HepG2 (cell line): ENCODE measurements at regions not wholly inside any gene's neighbourhood (a gene's known extent, or its start where the extent isn't known, plus 50 kb on each side); places are given as distances from the start of the nearest gene placed in this dataset.

Source experiments
- ATAC-seq: fragments of 200-7000 bp; cut with Tn5 transposase; 3 replicates; pipeline ENCODE4 v1.9.1; 2020; ENCODE audit warnings: mild to moderate bottlenecking, moderate library complexity
- BruUV-seq: library from RNA; stranded (reverse); fragments of 400-500 nt; replicated peaks from 2 replicates; lab custom pipeline; 2021; lab: Mats Ljungman, UMichigan
- CTCF ChIA-PET: fragments of 300-600 bp; formaldehyde crosslinking; extraction: SDS; loops from one replicate; lab custom pipeline; 2021; ENCODE audit warnings: low total read pairs, inconsistent platforms, low intra/inter-chr PET ratio; lab: Yijun Ruan, JAX
- POLR2A ChIA-PET: fragments of 350-600 bp; sonication (Branson Sonifier 250); formaldehyde crosslinking; loops from one replicate; lab custom pipeline; 2020; ENCODE audit warnings: antibody characterized with exemption, inconsistent platforms; lab: Yijun Ruan, JAX
- DNase-seq: peaks from one replicate; pipeline ENCODE4 v3.0.0-alpha.2; 2015; ENCODE audit warnings: low spot score
- FAIRE-seq: peaks from 3 replicates; lab custom pipeline; 2011; peaks lifted over from hg19 to GRCh38; lab: Jason Lieb, UNC
- H2AFZ ChIP-seq: one replicate; pipeline ENCODE4 v1.6.1; 2011; ENCODE audit warnings: low read length, inconsistent platforms
- H3K27ac ChIP-seq: fragments of 300-600 bp; 3 replicates; pipeline ENCODE4 v1.8.0; 2011; ENCODE audit warnings: mixed run types, mild to moderate bottlenecking, mixed read lengths, low read length, inconsistent platforms; ENCODE audit not compliant: insufficient read depth; ENCODE audit errors: extremely low read length
- H3K27me3 ChIP-seq, 2 experiments: fragments of 200-600 bp in 1 of 2; 2 replicates in 1 of 2; 3 replicates in 1 of 2; pipeline versions ENCODE4 v1.6.0 to v1.8.0; 2011; ENCODE audit warnings: low read length in 2 of 2, mild to moderate bottlenecking in 2 of 2, moderate library complexity in 2 of 2, inconsistent platforms in 1 of 2; ENCODE audit not compliant: insufficient read depth in 2 of 2, control insufficient read depth in 1 of 2
- H3K36me3 ChIP-seq, 2 experiments: fragments of 200-600 bp in 1 of 2; replicated peaks in 1 of 2; 2 replicates in 1 of 2; 3 replicates in 1 of 2; pipeline versions ENCODE4 v1.5.1 to v1.8.0; 2011; ENCODE audit warnings: low read length in 2 of 2, inconsistent platforms in 1 of 2; ENCODE audit not compliant: insufficient read depth in 2 of 2, control insufficient read depth in 1 of 2
- H3K4me1 ChIP-seq: 2 replicates; pipeline ENCODE4 v1.5.1; 2012; ENCODE audit warnings: low read length, inconsistent platforms; ENCODE audit not compliant: insufficient read depth
- H3K4me2 ChIP-seq: 2 replicates; pipeline ENCODE4 v1.6.0; 2011; ENCODE audit warnings: low read depth, low read length, inconsistent platforms
- H3K4me3 ChIP-seq, 3 experiments: fragments of 200-600 bp in 1 of 3; sonication (generic), shearing (Covaris generic) in 1 of 3; replicated peaks in 1 of 3; 2 replicates each; pipeline ENCODE4 v1.5.1; 2011 to 2016; ENCODE audit warnings: low read length in 3 of 3, inconsistent platforms in 2 of 3, low read depth in 2 of 3, mild to moderate bottlenecking in 2 of 3, control low read depth in 1 of 3, mixed read lengths in 1 of 3; ENCODE audit not compliant: insufficient read depth in 1 of 3
- H3K79me2 ChIP-seq: one replicate; pipeline ENCODE4 v1.6.1; 2011; ENCODE audit warnings: low read length, inconsistent platforms; ENCODE audit not compliant: insufficient read depth
- H3K9ac ChIP-seq: 2 replicates; pipeline ENCODE4 v1.6.0; 2011; ENCODE audit warnings: mild to moderate bottlenecking, low read depth, low read length, inconsistent platforms; ENCODE audit not compliant: insufficient read depth
- H3K9me3 ChIP-seq: 2 replicates; pipeline ENCODE4 v1.5.1; 2012; ENCODE audit warnings: mild to moderate bottlenecking, low read length
- H4K20me1 ChIP-seq: 2 replicates; pipeline ENCODE4 v1.6.0; 2011; ENCODE audit warnings: inconsistent platforms, mild to moderate bottlenecking, low read length, moderate library complexity; ENCODE audit not compliant: insufficient read depth
- ADNP ChIP-seq: sonication (generic); formaldehyde crosslinking; IDR thresholded peaks from 2 replicates; pipeline ENCODE4 v1.4.0; 2020; ENCODE audit warnings: missing genetic modification reagents
- FOXO4 ChIP-seq: sonication (generic); formaldehyde crosslinking; conservative IDR thresholded peaks from 2 replicates; pipeline ENCODE4 v1.8.1; 2023; ENCODE audit warnings: missing genetic modification reagents
- IRF2 ChIP-seq: IDR thresholded peaks from 2 replicates; pipeline ENCODE4 v1.6.1; 2018; ENCODE audit warnings: missing genetic modification reagents, missing compliant biosample characterization
- JUND ChIP-seq: sonication (generic); formaldehyde crosslinking; IDR thresholded peaks from 2 replicates; pipeline ENCODE4 v1.8.0; 2022; ENCODE audit warnings: mild to moderate bottlenecking, missing genetic modification reagents
- NFE2L1 ChIP-seq: sonication (generic); formaldehyde crosslinking; IDR thresholded peaks from 2 replicates; pipeline ENCODE4 v1.4.0; 2020; ENCODE audit warnings: missing genetic modification reagents, mild to moderate bottlenecking, borderline replicate concordance
- NR1H2 ChIP-seq: sonication (generic); formaldehyde crosslinking; IDR thresholded peaks from 2 replicates; pipeline ENCODE4 v1.8.1; 2022; ENCODE audit warnings: low read depth, missing genetic modification reagents, borderline replicate concordance
- SUZ12 ChIP-seq: fragments of 150-350 bp; IDR thresholded peaks from 2 replicates; pipeline ENCODE4 v1.6.1; 2014; ENCODE audit warnings: low read depth, low read length
- ZFP82 ChIP-seq: sonication (generic); formaldehyde crosslinking; IDR thresholded peaks from 2 replicates; pipeline ENCODE4 v1.5.1; 2020; ENCODE audit warnings: mild to moderate bottlenecking, missing genetic modification reagents, borderline replicate concordance
- ZMAT3 ChIP-seq: sonication (generic); formaldehyde crosslinking; conservative IDR thresholded peaks from 2 replicates; pipeline ENCODE4 v1.7.0; 2021; ENCODE audit warnings: missing genetic modification reagents
- ZNF256 ChIP-seq: sonication (generic); formaldehyde crosslinking; conservative IDR thresholded peaks from 2 replicates; pipeline ENCODE4 v1.4.0; 2020; ENCODE audit warnings: missing genetic modification reagents
- ZNF772 ChIP-seq: sonication (generic); formaldehyde crosslinking; IDR thresholded peaks from 2 replicates; pipeline ENCODE4 v1.5.0; 2020; ENCODE audit warnings: mild to moderate bottlenecking, missing genetic modification reagents
- WGBS: methylation state at CpG from one replicate; pipeline ENCODE4 v1.1.6; 2017; ENCODE audit warnings: low lambda C conversion rate; 5-methylcytosine and 5-hydroxymethylcytosine counted together
- in situ Hi-C: cut with HindIII; loops from 2 replicates; pipeline ENCODE4 v1.10.0; 2017; ENCODE audit warnings: low pct_unique_long_range_greater_than_20kb; ENCODE audit not compliant: extremely low pct_ligation_motif_present
- intact Hi-C: fragments of 100-400 bp; cut with micrococcal nuclease; formaldehyde crosslinking; loops from one replicate; pipeline ENCODE4 v1.10.0; 2022; ENCODE audit not compliant: unreplicated experiment

- no TSS peak for BruUV-seq
- no peaks in the 10 kb centered on the region for H4K20me1 ChIP-seq
- peaks cover 7% of the 10 kb centered on the region; the same call in 1 of the 2 replicates for H3K9me3 ChIP-seq
- TF ChIP-seq JUND (CRISPR knock-in tag) = no peak
- no peak for TF ChIP-seq FOXO4 (CRISPR knock-in tag)
- TF ChIP-seq ZNF772 (CRISPR knock-in tag) = no peak
- TF ChIP-seq ZMAT3 = no peak
- TF ChIP-seq ZNF256 (CRISPR knock-in tag) = no peak
- no peak for TF ChIP-seq NFE2L1 (CRISPR knock-in tag)
- no peak for TF ChIP-seq SUZ12
- no peak overlapping the region for H2AFZ ChIP-seq
- ChIA-PET CTCF (no interaction called here), POLR2A (no interaction called here)
- intact Hi-C loops = no loop called here
- H3K4me2 ChIP-seq = no peak overlapping the region
- H3K27ac ChIP-seq = no peak overlapping the region
- H3K4me1 ChIP-seq = no peaks in the 10 kb centered on the region
- H3K36me3 ChIP-seq = no peaks in the 10 kb centered on the region
- DNase-seq = no peak
- ATAC-seq = no peak
- no peak overlapping the region for H3K4me3 ChIP-seq
- no peak for FAIRE-seq
- no peaks in the 10 kb centered on the region for H3K27me3 ChIP-seq
- H3K9ac ChIP-seq = no peak overlapping the region
- no peaks in the 10 kb centered on the region for H3K79me2 ChIP-seq
- in situ Hi-C loops = no loop called here
Observed at GRCh38 chr3:191783024-191783423, 322.1 kb downstream of the PYDC2 start.

GRCh38 chr3:191790934-191791333 lies 330.0 kb downstream of the PYDC2 start:
- no peak overlapping the region for H2AFZ ChIP-seq
- H3K27me3 ChIP-seq = no peaks in the 10 kb centered on the region
- H3K4me3 ChIP-seq = no peak overlapping the region
- ATAC-seq = no peak
- POLR2A ChIA-PET = no interaction called here
- 3% methylated on average over 1 of the region's 1 CpG for WGBS
- TF ChIP-seq IRF2 (CRISPR knock-in tag) = no peak
- TF ChIP-seq NR1H2 (CRISPR knock-in tag) = no peak
- no peak for TF ChIP-seq ADNP (CRISPR knock-in tag)
- TF ChIP-seq ZFP82 (CRISPR knock-in tag) = no peak
- BruUV-seq = no TSS peak
- H3K36me3 ChIP-seq = no peaks in the 10 kb centered on the region
- H3K4me2 ChIP-seq = no peak overlapping the region
- no peak overlapping the region for H3K27ac ChIP-seq
- DNase-seq = no peak
- H3K9ac ChIP-seq = no peak overlapping the region
- H3K79me2 ChIP-seq = no peaks in the 10 kb centered on the region
- H3K4me1 ChIP-seq = no peaks in the 10 kb centered on the region
- no peak for FAIRE-seq
- intact Hi-C loops = no loop called here
- CTCF ChIA-PET = no interaction called here
- peaks cover 27% of the 10 kb centered on the region for H3K9me3 ChIP-seq
- H4K20me1 ChIP-seq = no peaks in the 10 kb centered on the region
- in situ Hi-C loops = no loop called here
